ENCODE measurements at regions not wholly inside any gene's neighbourhood (a gene's known extent, or its start where the extent isn't known, plus 50 kb on each side); places are given as distances from the start of the nearest gene placed in this dataset.

DNA sequence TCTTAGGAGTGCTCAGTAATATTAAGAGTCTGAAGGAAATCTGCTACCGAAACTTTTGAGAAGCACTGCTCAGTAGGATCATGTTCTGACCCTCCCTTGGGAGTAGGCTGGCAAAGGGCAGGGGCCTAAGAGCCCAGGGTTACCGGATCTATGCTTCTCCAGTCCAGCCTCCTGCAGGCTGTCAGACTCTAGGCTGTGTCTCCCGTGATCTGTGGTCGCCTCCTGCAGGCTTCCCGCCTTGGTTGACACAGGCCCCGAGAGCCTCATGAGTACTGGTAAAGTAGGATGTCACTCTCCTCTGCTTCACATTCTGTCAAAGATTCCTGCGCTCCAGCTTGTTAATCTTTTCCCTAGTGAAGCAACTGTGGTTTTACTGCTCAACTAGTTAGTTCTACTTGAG, 647.8 kb upstream of the RAB6C start:
- TF ChIP-seq, protein P1, sequence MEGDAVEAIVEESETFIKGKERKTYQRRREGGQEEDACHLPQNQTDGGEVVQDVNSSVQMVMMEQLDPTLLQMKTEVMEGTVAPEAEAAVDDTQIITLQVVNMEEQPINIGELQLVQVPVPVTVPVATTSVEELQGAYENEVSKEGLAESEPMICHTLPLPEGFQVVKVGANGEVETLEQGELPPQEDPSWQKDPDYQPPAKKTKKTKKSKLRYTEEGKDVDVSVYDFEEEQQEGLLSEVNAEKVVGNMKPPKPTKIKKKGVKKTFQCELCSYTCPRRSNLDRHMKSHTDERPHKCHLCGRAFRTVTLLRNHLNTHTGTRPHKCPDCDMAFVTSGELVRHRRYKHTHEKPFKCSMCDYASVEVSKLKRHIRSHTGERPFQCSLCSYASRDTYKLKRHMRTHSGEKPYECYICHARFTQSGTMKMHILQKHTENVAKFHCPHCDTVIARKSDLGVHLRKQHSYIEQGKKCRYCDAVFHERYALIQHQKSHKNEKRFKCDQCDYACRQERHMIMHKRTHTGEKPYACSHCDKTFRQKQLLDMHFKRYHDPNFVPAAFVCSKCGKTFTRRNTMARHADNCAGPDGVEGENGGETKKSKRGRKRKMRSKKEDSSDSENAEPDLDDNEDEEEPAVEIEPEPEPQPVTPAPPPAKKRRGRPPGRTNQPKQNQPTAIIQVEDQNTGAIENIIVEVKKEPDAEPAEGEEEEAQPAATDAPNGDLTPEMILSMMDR (IDR thresholded peaks at IDR 0.05; ENCODE audit: low read depth, low read length, poor library complexity, severe bottlenecking): no peak
- no peak for TF ChIP-seq EZH2phosphoT487 (IDR thresholded peaks at IDR 0.05; ENCODE audit: borderline replicate concordance, low read length)

All from DOHH2 (cell line).